GM19452 (cell line): ENCODE measurements at regions not wholly inside any gene's neighbourhood (a gene's known extent, or its start where the extent isn't known, plus 50 kb on each side); places are given as distances from the start of the nearest gene placed in this dataset.
"Not testable (repeated sequence)": the region's sequence is repeated elsewhere in the genome, so short reads cannot be mapped to it uniquely, and the experiment has no call there.

ENCODE experiments used
- ATAC-seq: cut with Tn5 transposase; IDR thresholded peaks from one replicate; pipeline ENCODE4 v1.9.1; 2021; ENCODE audit not compliant: unreplicated experiment

- no peak for ATAC-seq
Measured at GRCh38 chr13:44676534-44676933, 100.4 kb upstream of the TSC22D1 start.

GRCh38 chr13:44669534-44669933, 93.4 kb upstream of the TSC22D1 start:
- no peak for ATAC-seq

GRCh38 chr13:44668688-44669087, 92.6 kb upstream of the TSC22D1 start:
- ATAC-seq: no peak

GRCh38 chr13:44667943-44668342, 91.8 kb upstream of the TSC22D1 start:
- ATAC-seq: no peak

GRCh38 chr13:44666538-44666937, 90.4 kb upstream of the TSC22D1 start:
- ATAC-seq: not testable (repeated sequence)

- ATAC-seq: no peak
Measured at GRCh38 chr13:44664308-44664707, 88.2 kb upstream of the TSC22D1 start.

- ATAC-seq: no peak
Measured at GRCh38 chr13:44662515-44662914, 86.4 kb upstream of the TSC22D1 start.

- ATAC-seq: no peak
Measured at GRCh38 chr13:44661936-44662335, 85.8 kb upstream of the TSC22D1 start.

- ATAC-seq: no peak
Measured at GRCh38 chr13:44660050-44660449, 83.9 kb upstream of the TSC22D1 start.

GRCh38 chr13:44652962-44653660, 77.0 kb upstream of the TSC22D1 start:
- ATAC-seq: no peak

GRCh38 chr13:44652168-44652567, 76.0 kb upstream of the TSC22D1 start:
- ATAC-seq: no peak

- no peak for ATAC-seq
Measured at GRCh38 chr13:44651724-44652123, 75.6 kb upstream of the TSC22D1 start.

GRCh38 chr13:44651209-44651608, 75.1 kb upstream of the TSC22D1 start:
- no peak for ATAC-seq

- no peak for ATAC-seq
Measured at GRCh38 chr13:44649834-44650233, 73.7 kb upstream of the TSC22D1 start.

- no peak for ATAC-seq
Measured at GRCh38 chr13:44649104-44649428, 72.9 kb upstream of the TSC22D1 start.

GRCh38 chr13:44648392-44649103, 72.4 kb upstream of the TSC22D1 start:
- no peak for ATAC-seq

- not testable (repeated sequence) for ATAC-seq
Measured at GRCh38 chr13:44647560-44647959, 71.4 kb upstream of the TSC22D1 start.

- ATAC-seq: no peak
Measured at GRCh38 chr13:44646044-44646443, 69.9 kb upstream of the TSC22D1 start.

- no peak for ATAC-seq
Measured at GRCh38 chr13:44643256-44643655, 67.1 kb upstream of the TSC22D1 start.

- no peak for ATAC-seq
Measured at GRCh38 chr13:44637581-44637980, 61.5 kb upstream of the TSC22D1 start.

- no peak for ATAC-seq
Measured at GRCh38 chr13:44629465-44630183, 53.5 kb upstream of the TSC22D1 start.

- not testable (repeated sequence) for ATAC-seq
Measured at GRCh38 chr13:44628826-44629225, 52.7 kb upstream of the TSC22D1 start.
